Keratinocyte (primary cell): ENCODE measurements at regions not wholly inside any gene's neighbourhood (a gene's known extent, or its start where the extent isn't known, plus 50 kb on each side); places are given as distances from the start of the nearest gene placed in this dataset.

Source experiments
- CTCF ChIP-seq, 3 experiments: IDR thresholded peaks in 1 of 3; conservative IDR thresholded peaks in 1 of 3; optimal IDR thresholded peaks in 1 of 3; 2 replicates in 2 of 3; 3 replicates in 1 of 3; pipeline versions ENCODE3 to v1.5.1; 2011; ENCODE audit warnings: low read length in 3 of 3, mild to moderate bottlenecking in 3 of 3, moderate library complexity in 2 of 3, control low read depth in 1 of 3, inconsistent platforms in 1 of 3; ENCODE audit not compliant: insufficient read depth in 2 of 3; ENCODE audit errors: extremely low read depth in 1 of 3
- EZH2 ChIP-seq: IDR thresholded peaks from one replicate; pipeline ENCODE4 v1.6.1; 2012; ENCODE audit warnings: inconsistent platforms, mild to moderate bottlenecking, low read length, moderate library complexity

GRCh38 chr4:189131118-189131517 lies 809.6 kb upstream of the FRG1 start:
- TF ChIP-seq CTCF (optimal IDR thresholded peaks at IDR 0.05 in 1 of 3, IDR thresholded peaks at IDR 0.05 in 1 of 3, conservative IDR thresholded peaks at IDR 0.05 in 1 of 3; ENCODE audit: extremely low read depth in 1 of 3, insufficient read depth in 2 of 3, low read length in 3 of 3) (no peak), EZH2 (no peak)
